ENCODE measurements at regions not wholly inside any gene's neighbourhood (a gene's known extent, or its start where the extent isn't known, plus 50 kb on each side); places are given as distances from the start of the nearest gene placed in this dataset.

DNA sequence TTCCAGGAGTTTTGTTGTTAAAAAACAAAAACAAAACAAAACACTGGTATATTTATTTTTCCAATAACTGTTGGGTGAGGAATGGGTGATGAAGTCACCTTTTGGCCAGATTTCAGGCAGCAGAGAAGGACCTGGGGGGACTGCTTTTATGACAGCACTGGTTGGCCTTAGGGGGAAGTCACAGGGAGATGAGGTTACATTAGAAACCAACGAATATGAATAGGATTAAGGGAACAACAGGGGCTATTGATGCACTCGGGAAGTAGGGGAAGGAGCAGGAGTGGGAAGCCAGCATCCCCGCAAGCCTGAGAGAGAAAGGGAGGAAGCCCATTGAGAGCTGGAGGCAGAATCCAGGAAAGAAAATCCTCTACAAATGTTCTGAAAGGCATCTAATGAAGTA, 958.4 kb downstream of the TYW1 start:
- TF ChIP-seq POLR2A (IDR thresholded peaks at IDR 0.05) (no peak), EP300 (IDR thresholded peaks at IDR 0.05) (no peak), POLR2AphosphoS5 (IDR thresholded peaks at IDR 0.05) (no peak)
- TF ChIP-seq, protein P1, sequence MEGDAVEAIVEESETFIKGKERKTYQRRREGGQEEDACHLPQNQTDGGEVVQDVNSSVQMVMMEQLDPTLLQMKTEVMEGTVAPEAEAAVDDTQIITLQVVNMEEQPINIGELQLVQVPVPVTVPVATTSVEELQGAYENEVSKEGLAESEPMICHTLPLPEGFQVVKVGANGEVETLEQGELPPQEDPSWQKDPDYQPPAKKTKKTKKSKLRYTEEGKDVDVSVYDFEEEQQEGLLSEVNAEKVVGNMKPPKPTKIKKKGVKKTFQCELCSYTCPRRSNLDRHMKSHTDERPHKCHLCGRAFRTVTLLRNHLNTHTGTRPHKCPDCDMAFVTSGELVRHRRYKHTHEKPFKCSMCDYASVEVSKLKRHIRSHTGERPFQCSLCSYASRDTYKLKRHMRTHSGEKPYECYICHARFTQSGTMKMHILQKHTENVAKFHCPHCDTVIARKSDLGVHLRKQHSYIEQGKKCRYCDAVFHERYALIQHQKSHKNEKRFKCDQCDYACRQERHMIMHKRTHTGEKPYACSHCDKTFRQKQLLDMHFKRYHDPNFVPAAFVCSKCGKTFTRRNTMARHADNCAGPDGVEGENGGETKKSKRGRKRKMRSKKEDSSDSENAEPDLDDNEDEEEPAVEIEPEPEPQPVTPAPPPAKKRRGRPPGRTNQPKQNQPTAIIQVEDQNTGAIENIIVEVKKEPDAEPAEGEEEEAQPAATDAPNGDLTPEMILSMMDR (IDR thresholded peaks at IDR 0.05): no peak
